Caco-2 (cell line): ENCODE measurements at regions not wholly inside any gene's neighbourhood (a gene's known extent, or its start where the extent isn't known, plus 50 kb on each side); places are given as distances from the start of the nearest gene placed in this dataset.

Experiments used
- BruUV-seq: library from RNA; stranded (reverse); fragments of 400-500 nt; replicated peaks from 2 replicates; lab custom pipeline; 2021; lab: Mats Ljungman, UMichigan
- CTCF ChIA-PET: fragments of 300-600 bp; sonication (Branson Sonifier 250); formaldehyde crosslinking; loops from one replicate; lab custom pipeline; 2022; ENCODE audit warnings: antibody characterized with exemption; lab: Charles Lee
- POLR2A ChIA-PET: fragments of 300-600 bp; sonication (Branson Sonifier 250); formaldehyde crosslinking; loops from one replicate; lab custom pipeline; 2022; ENCODE audit warnings: antibody characterized with exemption; lab: Charles Lee
- DNase-seq, 2 experiments: peaks; one replicate each; pipeline versions ENCODE4 v3.0.0 to v3.0.0-alpha.2; 2020 to 2022
- H3K27me3 ChIP-seq: replicated peaks from 2 replicates; pipeline ENCODE4 v1.6.0; 2011; ENCODE audit warnings: low read length; ENCODE audit not compliant: control insufficient read depth, insufficient read depth
- H3K36me3 ChIP-seq: 2 replicates; pipeline ENCODE4 v1.5.1; 2011; ENCODE audit warnings: low read length; ENCODE audit not compliant: control insufficient read depth, insufficient read depth
- H3K4me1 ChIP-seq: fragments of 250-450 bp; sonication (Bioruptor Pico); 2 replicates; pipeline ENCODE4 v1.5.1; 2020; ENCODE audit warnings: mild to moderate bottlenecking
- H3K4me3 ChIP-seq: 2 replicates; pipeline ENCODE4 v1.5.1; 2011; ENCODE audit warnings: low read depth, mild to moderate bottlenecking, control low read depth, low read length
- H3K9me3 ChIP-seq: fragments of 250-450 bp; sonication (Bioruptor Pico); 2 replicates; pipeline ENCODE4 v1.5.1; 2020; ENCODE audit warnings: mild to moderate bottlenecking, moderate library complexity
- H3K27ac Mint-ChIP-seq: one replicate; pipeline ENCODE4 v1.8.0; 2022; ENCODE audit warnings: mixed read lengths; ENCODE audit not compliant: unreplicated experiment
- H3K27me3 Mint-ChIP-seq: one replicate; pipeline ENCODE4 v1.8.0; 2022; ENCODE audit warnings: mixed read lengths; ENCODE audit not compliant: insufficient read depth, unreplicated experiment
- H3K36me3 Mint-ChIP-seq: one replicate; pipeline ENCODE4 v1.8.0; 2022; ENCODE audit warnings: mild to moderate bottlenecking, mixed read lengths; ENCODE audit not compliant: insufficient read depth, unreplicated experiment
- H3K4me1 Mint-ChIP-seq: one replicate; pipeline ENCODE4 v1.8.0; 2022; ENCODE audit warnings: low read depth, mixed read lengths; ENCODE audit not compliant: unreplicated experiment
- H3K4me3 Mint-ChIP-seq: one replicate; pipeline ENCODE4 v1.8.0; 2022; ENCODE audit warnings: mild to moderate bottlenecking, moderate library complexity, mixed read lengths; ENCODE audit not compliant: unreplicated experiment
- H3K9me3 Mint-ChIP-seq: one replicate; pipeline ENCODE4 v1.8.0; 2022; ENCODE audit warnings: mixed read lengths; ENCODE audit not compliant: unreplicated experiment
- intact Hi-C: fragments of 100-400 bp; cut with micrococcal nuclease; formaldehyde crosslinking; loops from one replicate; pipeline ENCODE4 v1.10.0; 2022; ENCODE audit not compliant: unreplicated experiment
- TF ChIP-seq, protein P1 (sequence below), 2 experiments: fragments of 200-600 bp in 1 of 2; IDR thresholded peaks; 1 replicate in 1 of 2; 2 replicates in 1 of 2; pipeline versions ENCODE4 v1.5.1 to v1.8.0; 2011 to 2022; ENCODE audit warnings: antibody characterized with exemption in 1 of 2, control low read depth in 1 of 2, inconsistent platforms in 1 of 2, low read depth in 1 of 2, low read length in 1 of 2, mild to moderate bottlenecking in 1 of 2, moderate library complexity in 1 of 2; ENCODE audit not compliant: insufficient read depth in 1 of 2, severe bottlenecking in 1 of 2, unreplicated experiment in 1 of 2

DNA sequence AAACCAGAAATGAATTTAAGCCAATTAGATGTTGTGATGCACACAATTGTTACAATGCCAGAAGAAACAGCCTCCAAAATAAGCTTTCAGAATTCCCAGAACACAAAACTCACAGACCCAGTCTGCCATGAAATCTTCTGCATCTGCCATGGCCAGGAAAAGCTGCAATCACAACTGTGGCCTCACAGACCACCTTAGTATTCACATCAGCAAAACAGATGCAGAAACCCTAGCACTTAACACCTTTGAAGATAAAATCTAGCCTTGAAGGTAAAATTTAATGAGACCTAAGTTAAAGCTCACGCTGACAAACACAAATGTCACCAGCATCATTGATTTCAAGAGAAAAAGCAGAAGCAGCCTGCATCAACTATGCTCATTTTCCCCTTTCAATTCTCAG, 566.8 kb upstream of the TMPRSS15 start:
- ChIA-PET POLR2A (no interaction called here), CTCF (no interaction called here)
- no peak for DNase-seq
- Mint-ChIP-seq H3K4me1 (no peaks in the 10 kb centered on the region), H3K27ac (no peak overlapping the region), H3K36me3 (no peaks in the 10 kb centered on the region), H3K9me3 (no peaks in the 10 kb centered on the region), H3K4me3 (no peak overlapping the region), H3K27me3 (no peaks in the 10 kb centered on the region)
- no peak overlapping the region for H3K4me3 ChIP-seq
- no TSS peak for BruUV-seq
- H3K4me1 ChIP-seq: no peaks in the 10 kb centered on the region
- TF ChIP-seq, protein P1, sequence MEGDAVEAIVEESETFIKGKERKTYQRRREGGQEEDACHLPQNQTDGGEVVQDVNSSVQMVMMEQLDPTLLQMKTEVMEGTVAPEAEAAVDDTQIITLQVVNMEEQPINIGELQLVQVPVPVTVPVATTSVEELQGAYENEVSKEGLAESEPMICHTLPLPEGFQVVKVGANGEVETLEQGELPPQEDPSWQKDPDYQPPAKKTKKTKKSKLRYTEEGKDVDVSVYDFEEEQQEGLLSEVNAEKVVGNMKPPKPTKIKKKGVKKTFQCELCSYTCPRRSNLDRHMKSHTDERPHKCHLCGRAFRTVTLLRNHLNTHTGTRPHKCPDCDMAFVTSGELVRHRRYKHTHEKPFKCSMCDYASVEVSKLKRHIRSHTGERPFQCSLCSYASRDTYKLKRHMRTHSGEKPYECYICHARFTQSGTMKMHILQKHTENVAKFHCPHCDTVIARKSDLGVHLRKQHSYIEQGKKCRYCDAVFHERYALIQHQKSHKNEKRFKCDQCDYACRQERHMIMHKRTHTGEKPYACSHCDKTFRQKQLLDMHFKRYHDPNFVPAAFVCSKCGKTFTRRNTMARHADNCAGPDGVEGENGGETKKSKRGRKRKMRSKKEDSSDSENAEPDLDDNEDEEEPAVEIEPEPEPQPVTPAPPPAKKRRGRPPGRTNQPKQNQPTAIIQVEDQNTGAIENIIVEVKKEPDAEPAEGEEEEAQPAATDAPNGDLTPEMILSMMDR (IDR thresholded peaks at IDR 0.05; ENCODE audit: insufficient read depth in 1 of 2, low read depth in 1 of 2, low read length in 1 of 2, severe bottlenecking in 1 of 2, unreplicated experiment in 1 of 2): no peak
- intact Hi-C loops: no loop called here
- no peaks in the 10 kb centered on the region for H3K27me3 ChIP-seq
- H3K9me3 ChIP-seq: no peaks in the 10 kb centered on the region
- no peaks in the 10 kb centered on the region for H3K36me3 ChIP-seq

DNA sequence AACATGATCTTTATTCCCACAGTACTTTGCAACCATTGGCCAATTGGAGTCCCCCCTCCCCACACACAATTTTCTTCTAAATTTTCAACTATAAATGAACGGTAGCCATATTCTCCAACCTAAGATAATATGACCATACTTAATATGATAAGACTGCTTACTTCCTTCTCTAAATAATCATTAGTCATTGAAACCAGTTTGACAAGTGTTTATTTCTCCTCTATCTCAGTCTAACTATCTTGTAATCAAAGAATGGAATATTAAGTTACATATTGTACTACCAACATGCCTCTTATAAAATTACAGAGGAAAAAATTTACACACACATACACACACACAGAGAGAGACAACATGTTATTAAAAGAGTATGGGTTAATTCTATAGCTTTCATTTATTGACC, 567.4 kb upstream of the TMPRSS15 start:
- POLR2A ChIA-PET: no interaction called here
- Histone ChIP-seq H3K27me3 (no peaks in the 10 kb centered on the region), H3K4me1 (no peaks in the 10 kb centered on the region), H3K36me3 (no peaks in the 10 kb centered on the region), H3K4me3 (no peak overlapping the region), H3K9me3 (no peaks in the 10 kb centered on the region)
- CTCF ChIA-PET: no interaction called here
- Mint-ChIP-seq H3K27ac (no peak overlapping the region), H3K4me1 (no peaks in the 10 kb centered on the region), H3K36me3 (no peaks in the 10 kb centered on the region), H3K9me3 (no peaks in the 10 kb centered on the region), H3K4me3 (no peak overlapping the region), H3K27me3 (no peaks in the 10 kb centered on the region)
- DNase-seq: no peak
- intact Hi-C loops: no loop called here
- BruUV-seq: no TSS peak
- TF ChIP-seq, protein P1 (IDR thresholded peaks at IDR 0.05; ENCODE audit: insufficient read depth in 1 of 2, low read depth in 1 of 2, low read length in 1 of 2, severe bottlenecking in 1 of 2, unreplicated experiment in 1 of 2): no peak

DNA sequence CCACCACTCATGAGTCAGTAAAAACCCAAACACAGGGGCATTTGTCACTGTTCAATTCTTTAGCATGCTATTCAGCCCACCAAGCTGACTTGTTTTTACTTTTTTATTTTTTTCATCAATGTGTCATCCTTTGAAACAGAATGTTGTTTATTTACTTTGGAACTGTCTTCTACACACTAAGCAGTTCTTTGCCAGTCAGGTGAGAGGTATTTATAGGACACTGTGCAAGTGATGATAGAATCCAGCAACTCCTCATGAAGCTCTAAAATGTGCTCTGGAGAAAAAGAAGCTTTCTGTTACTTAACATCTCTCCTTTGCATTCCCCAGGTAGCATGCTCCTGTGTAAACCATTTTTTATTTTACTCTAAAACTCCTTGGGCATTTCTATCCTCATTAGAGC, 582.0 kb upstream of the TMPRSS15 start:
- Histone ChIP-seq H3K27me3 (no peaks in the 10 kb centered on the region), H3K36me3 (no peaks in the 10 kb centered on the region), H3K9me3 (no peaks in the 10 kb centered on the region), H3K4me1 (no peaks in the 10 kb centered on the region), H3K4me3 (no peak overlapping the region)
- TF ChIP-seq, protein P1 (IDR thresholded peaks at IDR 0.05; ENCODE audit: insufficient read depth in 1 of 2, low read depth in 1 of 2, low read length in 1 of 2, severe bottlenecking in 1 of 2, unreplicated experiment in 1 of 2): no peak
- no peaks in the 10 kb centered on the region for H3K4me1 Mint-ChIP-seq
- ChIA-PET POLR2A (no interaction called here), CTCF (no interaction called here)
- peaks cover 18% of the 10 kb centered on the region for H3K9me3 Mint-ChIP-seq
- no peak for DNase-seq
- H3K36me3 Mint-ChIP-seq: no peaks in the 10 kb centered on the region
- intact Hi-C loops: no loop called here
- H3K27ac Mint-ChIP-seq: no peak overlapping the region
- no peak overlapping the region for H3K4me3 Mint-ChIP-seq
- H3K27me3 Mint-ChIP-seq: no peaks in the 10 kb centered on the region
- BruUV-seq: no TSS peak
